ENCODE measurements at regions not wholly inside any gene's neighbourhood (a gene's known extent, or its start where the extent isn't known, plus 50 kb on each side); places are given as distances from the start of the nearest gene placed in this dataset.

DNA sequence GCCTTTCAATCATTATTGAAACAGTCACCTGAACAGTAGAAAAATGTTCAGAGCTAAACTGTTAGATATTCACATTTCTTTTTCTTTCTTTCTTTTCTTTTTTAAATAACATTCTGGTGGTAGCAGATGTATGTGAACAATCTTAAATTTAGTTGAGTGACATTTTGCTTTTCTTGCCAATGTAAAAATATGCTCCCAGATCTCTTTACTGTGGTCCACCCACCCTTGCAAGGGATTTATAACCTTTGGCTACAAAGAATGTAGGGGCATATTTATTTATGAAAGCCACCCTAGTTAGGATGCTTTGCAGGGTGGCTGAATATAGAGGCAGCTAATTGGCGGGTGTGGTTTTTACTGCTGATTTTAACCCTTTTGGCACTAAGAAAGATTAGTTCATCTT, 473.9 kb downstream of the MFSD1 start:
- Histone ChIP-seq H3K4me1 (no peaks in the 10 kb centered on the region), H3K36me3 (no peaks in the 10 kb centered on the region), H3K27me3 (replicated peaks in 1 of 7) (no peaks in the 10 kb centered on the region), H3K4me3 (no peak overlapping the region), H3K9me3 (no peaks in the 10 kb centered on the region), H3K27ac (no peak overlapping the region)
- intact Hi-C loops (cut with DNase I; ENCODE audit: low total_unique reads), result no loop called here
- 51 to 61% (median 57%) methylated on average over 1 of the region's 1 CpG for WGBS, 5 donors
- no peak for TF ChIP-seq POLR2AphosphoS5 (IDR thresholded peaks at IDR 0.05)
- TF ChIP-seq, protein P1, sequence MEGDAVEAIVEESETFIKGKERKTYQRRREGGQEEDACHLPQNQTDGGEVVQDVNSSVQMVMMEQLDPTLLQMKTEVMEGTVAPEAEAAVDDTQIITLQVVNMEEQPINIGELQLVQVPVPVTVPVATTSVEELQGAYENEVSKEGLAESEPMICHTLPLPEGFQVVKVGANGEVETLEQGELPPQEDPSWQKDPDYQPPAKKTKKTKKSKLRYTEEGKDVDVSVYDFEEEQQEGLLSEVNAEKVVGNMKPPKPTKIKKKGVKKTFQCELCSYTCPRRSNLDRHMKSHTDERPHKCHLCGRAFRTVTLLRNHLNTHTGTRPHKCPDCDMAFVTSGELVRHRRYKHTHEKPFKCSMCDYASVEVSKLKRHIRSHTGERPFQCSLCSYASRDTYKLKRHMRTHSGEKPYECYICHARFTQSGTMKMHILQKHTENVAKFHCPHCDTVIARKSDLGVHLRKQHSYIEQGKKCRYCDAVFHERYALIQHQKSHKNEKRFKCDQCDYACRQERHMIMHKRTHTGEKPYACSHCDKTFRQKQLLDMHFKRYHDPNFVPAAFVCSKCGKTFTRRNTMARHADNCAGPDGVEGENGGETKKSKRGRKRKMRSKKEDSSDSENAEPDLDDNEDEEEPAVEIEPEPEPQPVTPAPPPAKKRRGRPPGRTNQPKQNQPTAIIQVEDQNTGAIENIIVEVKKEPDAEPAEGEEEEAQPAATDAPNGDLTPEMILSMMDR (IDR thresholded peaks at IDR 0.05 in 8 of 11, conservative IDR thresholded peaks at IDR 0.05 in 3 of 11), result no peak
- TF ChIP-seq POLR2A (IDR thresholded peaks at IDR 0.05), result no peak
- no peak for DNase-seq

DNA sequence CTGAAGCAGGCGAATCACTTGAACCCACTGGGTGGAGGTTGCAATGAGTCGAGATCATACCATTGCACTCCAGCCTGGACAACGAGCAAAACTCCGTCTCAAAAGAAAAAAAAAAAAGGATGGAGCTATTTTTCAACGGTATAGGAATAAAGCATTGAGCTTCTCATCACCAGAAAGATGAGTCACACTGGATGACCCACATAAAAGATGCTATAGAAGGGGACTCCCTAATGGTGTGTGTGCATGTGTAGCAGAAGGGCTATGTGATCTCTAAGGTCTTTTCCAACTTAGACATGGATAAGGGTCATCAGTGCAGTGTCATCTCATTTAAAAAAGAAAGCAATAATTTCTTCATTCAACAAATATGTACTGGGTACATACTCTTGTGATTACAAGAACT, 476.0 kb downstream of the MFSD1 start:
- no peak for DNase-seq
- intact Hi-C loops (cut with DNase I; ENCODE audit: low total_unique reads), result no loop called here
- H3K27ac ChIP-seq, result no peak overlapping the region
- TF ChIP-seq POLR2A (IDR thresholded peaks at IDR 0.05) (no peak), POLR2AphosphoS5 (IDR thresholded peaks at IDR 0.05) (no peak)
- TF ChIP-seq, protein P1 (IDR thresholded peaks at IDR 0.05 in 8 of 11, conservative IDR thresholded peaks at IDR 0.05 in 3 of 11), result no peak
- WGBS, 5 donors, result 69 to 83% (median 79%) methylated on average over 5 of the region's 5 CpGs
- H3K27me3 ChIP-seq (replicated peaks in 1 of 7), result no peaks in the 10 kb centered on the region
- no peaks in the 10 kb centered on the region for H3K4me1 ChIP-seq
- no peaks in the 10 kb centered on the region for H3K9me3 ChIP-seq
- H3K36me3 ChIP-seq, result no peaks in the 10 kb centered on the region
- no peak overlapping the region for H3K4me3 ChIP-seq

DNA sequence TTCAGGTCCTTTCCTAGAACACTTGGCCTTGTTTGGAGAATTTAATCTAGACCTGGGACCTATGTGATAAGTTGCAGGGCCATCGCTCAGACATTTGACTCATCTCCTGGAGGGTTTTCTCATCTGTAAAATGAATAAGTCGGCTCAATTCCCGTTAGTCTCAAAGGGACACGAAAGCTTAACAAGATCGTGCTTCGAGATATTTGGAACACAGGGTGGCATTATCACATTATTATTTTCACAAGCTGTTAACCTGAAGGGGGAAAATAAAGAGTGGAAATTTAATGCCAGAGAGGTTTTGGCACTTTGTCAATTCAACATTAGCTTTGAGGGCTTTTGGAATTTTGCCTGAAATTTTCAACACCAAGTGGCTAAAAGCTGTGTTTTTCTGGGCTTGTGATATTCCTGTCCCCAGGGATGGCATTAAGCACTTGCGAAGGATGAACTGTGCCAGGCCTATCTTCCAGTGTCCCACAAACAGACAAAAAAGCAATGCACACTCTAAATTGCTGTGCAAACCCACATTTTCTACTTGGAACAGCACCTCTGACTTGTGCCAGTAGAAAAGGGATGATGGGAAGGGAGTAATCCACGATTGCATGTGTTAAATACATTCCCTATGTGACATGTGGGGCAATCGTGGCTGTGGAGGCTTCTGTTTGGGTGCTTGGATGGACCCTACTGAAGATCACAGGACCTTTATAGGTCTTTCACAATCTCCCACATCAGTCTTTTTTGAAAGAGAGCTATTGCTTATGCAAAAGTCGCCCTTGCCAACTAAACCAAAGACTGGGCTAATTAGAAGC, 478.7 kb downstream of the MFSD1 start:
- no peaks in the 10 kb centered on the region for H3K36me3 ChIP-seq
- H3K4me1 ChIP-seq, result no peaks in the 10 kb centered on the region
- no peak for DNase-seq
- H3K4me3 ChIP-seq, result no peak overlapping the region
- TF ChIP-seq POLR2A (IDR thresholded peaks at IDR 0.05) (no peak), POLR2AphosphoS5 (IDR thresholded peaks at IDR 0.05) (no peak)
- TF ChIP-seq, protein P1 (IDR thresholded peaks at IDR 0.05 in 8 of 11, conservative IDR thresholded peaks at IDR 0.05 in 3 of 11), result no peak
- no peak overlapping the region for H3K27ac ChIP-seq
- WGBS, 5 donors, result 82 to 87% (median 83%) methylated on average over 10 of the region's 10 CpGs
- no peaks in the 10 kb centered on the region for H3K9me3 ChIP-seq
- H3K27me3 ChIP-seq (replicated peaks in 1 of 7), result no peaks in the 10 kb centered on the region
- intact Hi-C loops (cut with DNase I; ENCODE audit: low total_unique reads), result no loop called here

DNA sequence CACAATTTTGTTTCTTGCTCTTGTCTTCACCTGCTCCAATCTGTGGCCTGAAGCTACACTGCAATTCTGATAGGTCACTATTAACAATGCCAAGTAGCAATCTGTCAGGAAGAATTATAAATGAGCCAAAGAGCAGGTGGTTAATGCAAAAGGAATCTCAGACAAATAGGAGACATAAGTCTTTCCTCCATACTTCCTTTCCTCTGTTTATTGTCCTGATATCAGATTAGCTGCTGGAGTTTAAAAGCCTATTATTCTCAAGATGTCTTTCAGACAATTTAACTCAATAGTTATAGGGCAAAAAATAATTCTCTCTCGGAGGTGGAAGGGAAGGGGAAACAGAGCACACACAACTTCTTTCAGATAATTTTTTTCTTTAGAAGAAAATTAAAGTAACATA, 491.6 kb downstream of the MFSD1 start:
- TF ChIP-seq POLR2A (IDR thresholded peaks at IDR 0.05) (no peak), POLR2AphosphoS5 (IDR thresholded peaks at IDR 0.05) (no peak)
- TF ChIP-seq, protein P1 (IDR thresholded peaks at IDR 0.05 in 8 of 11, conservative IDR thresholded peaks at IDR 0.05 in 3 of 11), result no peak
- 20 to 43% (median 26%) methylated on average over 1 of the region's 1 CpG for WGBS, 5 donors
- no peaks in the 10 kb centered on the region for H3K9me3 ChIP-seq
- H3K36me3 ChIP-seq, result no peaks in the 10 kb centered on the region
- DNase-seq, result no peak
- intact Hi-C loops (cut with DNase I; ENCODE audit: low total_unique reads), result no loop called here
- H3K27me3 ChIP-seq (replicated peaks in 1 of 7), result no peaks in the 10 kb centered on the region
- H3K4me3 ChIP-seq, result no peak overlapping the region
- H3K4me1 ChIP-seq, result no peaks in the 10 kb centered on the region
- no peak overlapping the region for H3K27ac ChIP-seq

Measured in spleen (tissue), 11 donors.